Lung (tissue), 11 donors: ENCODE measurements at regions not wholly inside any gene's neighbourhood (a gene's known extent, or its start where the extent isn't known, plus 50 kb on each side); places are given as distances from the start of the nearest gene placed in this dataset.
"Not testable (repeated sequence)": the region's sequence is repeated elsewhere in the genome, so short reads cannot be mapped to it uniquely, and the experiment has no call there.

ENCODE experiments used
- ATAC-seq: fragments of 200-7000 bp; cut with Tn5 transposase; one replicate; pipeline ENCODE4 v1.9.1; 2020; ENCODE audit warnings: moderate number of reproducible peaks; ENCODE audit not compliant: insufficient read depth, low FRiP score
- DNase-seq, 3 donors: peaks; one replicate each; pipeline ENCODE4 v3.0.0-alpha.2; 2013 to 2017
- H3K27ac ChIP-seq, 2 donors: one replicate each; pipeline ENCODE4 v1.5.1; 2013; ENCODE audit warnings: mild to moderate bottlenecking in 2 of 2, moderate library complexity in 2 of 2, control low read depth in 1 of 2, inconsistent platforms in 1 of 2, low read depth in 1 of 2, low read length in 1 of 2
- H3K27me3 ChIP-seq, 3 donors: one replicate each; pipeline ENCODE4 v1.5.1; 2013; ENCODE audit warnings: low read length in 2 of 3; ENCODE audit not compliant: control insufficient read depth in 3 of 3, insufficient read depth in 3 of 3
- H3K36me3 ChIP-seq, 4 donors: one replicate each; pipeline ENCODE4 v1.5.1; 2013; ENCODE audit warnings: low read length in 4 of 4, mild to moderate bottlenecking in 1 of 4, moderate library complexity in 1 of 4; ENCODE audit not compliant: control insufficient read depth in 4 of 4, insufficient read depth in 4 of 4
- H3K4me1 ChIP-seq, 5 donors: one replicate each; pipeline ENCODE4 v1.5.1; 2013; ENCODE audit warnings: low read length in 5 of 5, mild to moderate bottlenecking in 2 of 5, moderate library complexity in 1 of 5; ENCODE audit not compliant: control insufficient read depth in 5 of 5, insufficient read depth in 5 of 5
- H3K4me3 ChIP-seq: one replicate; pipeline ENCODE4 v1.5.1; 2013; ENCODE audit warnings: mild to moderate bottlenecking, control low read depth, moderate library complexity
- H3K9ac ChIP-seq, 2 donors: one replicate each; pipeline ENCODE4 v1.5.1; 2013; ENCODE audit warnings: low read length in 2 of 2, control low read depth in 1 of 2; ENCODE audit not compliant: insufficient read depth in 1 of 2
- H3K9me3 ChIP-seq, 4 donors: one replicate each; pipeline ENCODE4 v1.5.1; 2013; ENCODE audit warnings: low read length in 3 of 4, mild to moderate bottlenecking in 1 of 4, moderate library complexity in 1 of 4; ENCODE audit not compliant: control insufficient read depth in 4 of 4, insufficient read depth in 3 of 4
- WGBS, 2 donors: extraction: QIAGEN DNeasy Blood & Tissue Kit; methylation state at CpG; one replicate each; pipeline ENCODE4 v1.1.7; 2013; 5-methylcytosine and 5-hydroxymethylcytosine counted together
- TF ChIP-seq, protein P1 (sequence below): IDR thresholded peaks from 2 replicates; pipeline ENCODE4 v1.5.1; 2012; ENCODE audit warnings: mild to moderate bottlenecking; ENCODE audit errors: control extremely low read depth, extremely low read depth
- donor health status: control.
- donor health status: control.
- donor health status: Bipolar disorder and iron deficiency.
- donor health status: healthy.
- donor health status: DM: yes; HTN: yes; CAD: no.

DNA sequence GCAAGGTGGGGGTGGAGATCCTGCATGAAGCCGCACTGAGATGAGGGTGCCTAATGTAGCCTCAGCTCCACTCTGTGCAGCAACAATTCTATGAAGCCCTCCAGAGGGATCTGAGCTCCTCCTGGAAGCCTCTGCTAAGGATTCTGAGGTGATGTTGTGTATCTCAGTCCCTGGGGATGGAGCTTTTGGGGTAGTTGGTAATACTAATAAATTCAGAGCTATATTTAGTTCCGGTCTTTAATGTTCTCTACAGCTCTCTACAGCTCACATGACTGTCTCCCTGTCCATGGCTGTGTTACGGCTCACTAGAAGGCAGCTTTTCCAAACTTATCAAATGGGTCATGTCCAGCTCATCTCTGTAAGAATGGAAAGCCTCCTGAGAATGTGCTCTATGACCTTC is 93.4 kb downstream of the ISX start:
- H3K36me3 ChIP-seq = no peaks in the 10 kb centered on the region
- TF ChIP-seq, protein P1, sequence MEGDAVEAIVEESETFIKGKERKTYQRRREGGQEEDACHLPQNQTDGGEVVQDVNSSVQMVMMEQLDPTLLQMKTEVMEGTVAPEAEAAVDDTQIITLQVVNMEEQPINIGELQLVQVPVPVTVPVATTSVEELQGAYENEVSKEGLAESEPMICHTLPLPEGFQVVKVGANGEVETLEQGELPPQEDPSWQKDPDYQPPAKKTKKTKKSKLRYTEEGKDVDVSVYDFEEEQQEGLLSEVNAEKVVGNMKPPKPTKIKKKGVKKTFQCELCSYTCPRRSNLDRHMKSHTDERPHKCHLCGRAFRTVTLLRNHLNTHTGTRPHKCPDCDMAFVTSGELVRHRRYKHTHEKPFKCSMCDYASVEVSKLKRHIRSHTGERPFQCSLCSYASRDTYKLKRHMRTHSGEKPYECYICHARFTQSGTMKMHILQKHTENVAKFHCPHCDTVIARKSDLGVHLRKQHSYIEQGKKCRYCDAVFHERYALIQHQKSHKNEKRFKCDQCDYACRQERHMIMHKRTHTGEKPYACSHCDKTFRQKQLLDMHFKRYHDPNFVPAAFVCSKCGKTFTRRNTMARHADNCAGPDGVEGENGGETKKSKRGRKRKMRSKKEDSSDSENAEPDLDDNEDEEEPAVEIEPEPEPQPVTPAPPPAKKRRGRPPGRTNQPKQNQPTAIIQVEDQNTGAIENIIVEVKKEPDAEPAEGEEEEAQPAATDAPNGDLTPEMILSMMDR = no peak
- ATAC-seq (no peak), DNase-seq (no peak)
- no peaks in the 10 kb centered on the region for H3K9me3 ChIP-seq
- H3K27ac ChIP-seq = no peak overlapping the region
- no peak overlapping the region for H3K9ac ChIP-seq
- WGBS, 2 donors = 89 to 92% methylated on average over 3 of the region's 3 CpGs
- no peaks in the 10 kb centered on the region for H3K27me3 ChIP-seq
- no peaks in the 10 kb centered on the region for H3K4me1 ChIP-seq
- H3K4me3 ChIP-seq = no peak overlapping the region

DNA sequence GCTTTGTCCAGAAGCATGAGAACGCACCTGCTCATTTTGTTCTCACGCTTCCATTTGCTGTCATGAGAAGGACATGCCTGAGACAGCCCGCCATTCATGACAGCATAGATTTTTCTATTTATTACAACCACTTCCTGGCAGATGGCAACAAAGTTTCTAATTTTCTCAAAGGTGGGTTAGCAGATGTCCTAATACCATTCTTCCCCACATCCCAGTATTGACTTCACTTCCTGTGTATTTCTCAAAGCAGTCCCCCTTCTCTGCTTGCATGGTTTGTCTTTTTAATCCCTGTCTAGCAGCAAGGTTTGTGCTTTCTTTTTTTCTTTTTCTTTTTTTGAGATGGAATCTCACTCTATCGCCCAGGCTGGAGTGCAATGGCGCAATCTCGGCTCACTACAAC is 94.3 kb downstream of the ISX start:
- H3K9ac ChIP-seq = no peak overlapping the region
- no peak overlapping the region for H3K27ac ChIP-seq
- DNase-seq (no peak), ATAC-seq (no peak)
- H3K36me3 ChIP-seq = no peaks in the 10 kb centered on the region
- H3K4me3 ChIP-seq = no peak overlapping the region
- TF ChIP-seq, protein P1 = no peak
- no peaks in the 10 kb centered on the region for H3K27me3 ChIP-seq
- no peaks in the 10 kb centered on the region for H3K4me1 ChIP-seq
- H3K9me3 ChIP-seq = no peaks in the 10 kb centered on the region
- 84 to 89% methylated on average over 6 of the region's 6 CpGs for WGBS, 2 donors

DNA sequence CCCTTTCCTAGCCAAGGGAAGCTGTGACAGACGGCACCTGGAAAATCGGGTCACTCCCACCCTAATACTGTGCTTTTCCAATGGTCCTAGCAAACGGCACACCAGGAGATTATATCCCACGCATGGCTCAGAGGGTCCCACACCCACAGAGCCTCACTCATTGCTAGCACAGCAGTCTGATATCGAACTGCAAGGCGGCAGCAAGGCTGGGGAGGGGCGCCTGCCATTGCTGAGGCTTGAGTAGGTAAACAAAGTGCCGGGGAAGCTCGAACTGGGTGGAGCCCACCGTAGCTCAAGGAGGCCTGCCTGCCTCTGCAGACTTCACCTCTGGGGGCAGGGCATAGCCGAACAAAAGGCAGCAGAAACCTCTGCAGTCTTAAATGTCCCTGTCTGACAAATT is 91.4 kb upstream of the HMGXB4 start:
- not testable (repeated sequence) for H3K4me3 ChIP-seq, H3K27me3 ChIP-seq, DNase-seq, H3K27ac ChIP-seq, H3K9me3 ChIP-seq, ATAC-seq, H3K4me1 ChIP-seq, H3K9ac ChIP-seq, H3K36me3 ChIP-seq
- WGBS, 2 donors = 74 to 84% methylated on average over 9 to 11 of the region's 11 CpGs

DNA sequence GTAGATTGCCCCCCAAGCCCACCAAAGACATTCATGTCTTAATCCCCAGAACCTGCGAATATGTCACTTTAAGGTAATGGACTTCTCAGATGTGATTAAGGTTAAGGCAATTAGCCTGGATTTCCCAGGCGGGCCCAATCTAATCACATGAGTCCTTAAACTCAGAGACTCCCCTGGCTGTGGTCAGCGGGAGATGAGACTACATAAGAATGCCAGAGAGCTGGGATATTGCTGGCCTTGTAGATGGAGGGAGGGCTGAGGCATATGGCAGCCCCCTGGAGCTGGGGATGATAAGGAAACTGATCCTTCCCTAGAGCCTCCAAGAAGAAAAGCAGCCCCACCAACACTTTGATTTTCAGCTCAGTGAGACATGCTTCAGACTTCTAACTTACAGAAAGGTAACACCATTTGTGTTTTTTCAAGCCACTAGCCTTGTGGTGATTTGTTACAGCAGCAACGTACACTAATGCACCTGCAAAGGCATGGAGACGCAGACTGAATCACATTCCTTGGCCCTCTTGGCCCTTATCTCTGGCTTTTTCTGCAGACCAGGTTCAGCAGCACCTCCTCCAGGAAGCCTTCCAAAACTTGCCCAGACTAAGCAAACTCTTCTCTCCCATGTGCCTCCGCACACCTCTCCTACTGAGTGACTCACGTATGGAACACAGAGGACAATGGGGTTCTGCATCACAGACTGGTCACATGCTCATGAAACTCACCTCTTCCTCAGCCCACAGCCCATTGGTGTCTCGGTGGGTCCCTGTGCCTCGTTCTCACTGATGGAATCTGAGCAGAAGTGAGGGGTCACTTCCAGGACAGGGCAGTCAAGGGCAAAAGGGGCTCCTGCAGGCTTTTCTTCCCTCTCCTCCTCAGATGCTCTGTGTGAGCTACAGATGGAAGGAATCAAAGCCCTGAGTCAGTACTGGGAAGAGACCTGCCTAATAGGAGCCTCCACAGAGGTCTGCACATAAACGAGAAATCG is 86.3 kb upstream of the HMGXB4 start:
- no peak for DNase-seq
- Histone ChIP-seq H3K4me3 (no peak overlapping the region), H3K36me3 (no peaks in the 10 kb centered on the region), H3K4me1 (no peaks in the 10 kb centered on the region), H3K9me3 (peaks cover 0 to under 1% (median 0%) of the 10 kb centered on the region in 4 donors), H3K27me3 (no peaks in the 10 kb centered on the region), H3K27ac (no peak overlapping the region), H3K9ac (no peak overlapping the region)
- 77 to 79% methylated on average over 11 of the region's 11 CpGs for WGBS, 2 donors
- TF ChIP-seq, protein P1 = no peak
- no peak for ATAC-seq
